Mucosa of gallbladder (tissue), 1 donor: ENCODE measurements at regions not wholly inside any gene's neighbourhood (a gene's known extent, or its start where the extent isn't known, plus 50 kb on each side); places are given as distances from the start of the nearest gene placed in this dataset.

Experiments used
- DNase-seq: peaks from one replicate; pipeline ENCODE4 v3.0.0-alpha.2; 2020; ENCODE audit warnings: low spot score
- donor health status: DM: no; HTN: no; CAD: no.

DNA sequence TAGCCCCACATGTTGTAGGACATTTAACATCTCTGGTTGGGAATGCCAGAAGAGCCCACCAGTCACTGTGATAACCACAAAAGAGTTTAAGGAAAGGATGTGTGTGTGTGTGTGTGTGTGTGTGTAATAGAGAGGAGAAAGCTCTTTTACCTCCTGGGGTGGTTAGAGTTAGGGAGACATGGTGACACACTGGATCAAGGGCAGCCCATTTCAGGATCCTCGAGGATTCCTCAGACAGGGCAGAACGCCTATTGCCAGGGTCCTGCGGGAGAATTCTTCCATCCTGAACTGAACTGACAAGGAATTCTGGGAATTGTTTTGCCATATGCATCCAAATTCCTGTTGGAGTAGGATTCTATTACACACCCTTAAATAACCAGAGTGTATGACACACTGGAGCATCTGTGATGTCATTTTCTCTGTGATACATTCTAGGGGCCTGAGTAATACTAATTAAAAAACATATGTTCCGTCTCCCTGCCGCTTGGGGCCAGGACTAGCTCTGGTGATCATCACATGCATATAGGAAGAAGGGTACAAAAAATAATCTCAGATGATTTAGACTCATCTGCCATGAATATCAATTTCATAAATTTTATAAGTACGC is 156.4 kb upstream of the MMADHC start:
- no peak for DNase-seq

DNA sequence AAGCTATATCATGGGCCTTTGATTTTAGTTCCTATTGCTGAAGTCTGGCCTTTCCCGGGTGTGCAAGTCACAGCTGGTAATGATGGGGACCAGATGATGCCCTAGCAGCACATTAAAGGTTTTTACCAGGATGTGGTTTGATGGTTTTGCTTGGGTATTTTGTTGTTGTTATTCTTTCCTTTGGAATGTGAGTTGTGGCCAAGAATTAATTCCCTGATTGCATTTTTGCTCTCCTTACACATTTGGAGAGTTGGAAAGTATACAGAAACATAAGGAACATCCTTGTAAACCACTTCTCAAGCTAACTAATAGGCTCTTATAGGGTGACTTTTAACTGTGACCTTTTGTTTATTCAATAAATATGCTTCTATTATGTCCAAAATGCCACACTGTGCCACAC is 154.1 kb upstream of the MMADHC start:
- DNase-seq: no peak

DNA sequence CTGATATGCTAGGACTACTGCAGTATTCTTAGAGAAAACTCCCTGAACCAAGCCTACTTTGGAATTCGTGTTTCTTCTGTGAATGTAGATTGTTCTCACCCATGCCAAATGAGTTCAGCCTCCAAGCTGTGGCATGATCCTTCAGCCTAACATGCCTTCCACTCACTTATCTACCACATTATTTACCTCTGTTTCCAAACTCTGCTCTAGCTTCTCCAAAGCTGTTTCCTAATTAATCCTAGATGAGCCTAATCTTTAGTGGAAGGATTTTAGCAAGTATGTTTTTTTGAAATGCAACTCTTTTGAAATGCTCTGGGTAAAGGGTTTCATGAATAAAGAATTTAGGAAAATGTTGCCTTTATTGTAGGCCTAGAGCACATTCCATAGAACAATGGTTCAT is 152.9 kb upstream of the MMADHC start:
- DNase-seq: no peak

DNA sequence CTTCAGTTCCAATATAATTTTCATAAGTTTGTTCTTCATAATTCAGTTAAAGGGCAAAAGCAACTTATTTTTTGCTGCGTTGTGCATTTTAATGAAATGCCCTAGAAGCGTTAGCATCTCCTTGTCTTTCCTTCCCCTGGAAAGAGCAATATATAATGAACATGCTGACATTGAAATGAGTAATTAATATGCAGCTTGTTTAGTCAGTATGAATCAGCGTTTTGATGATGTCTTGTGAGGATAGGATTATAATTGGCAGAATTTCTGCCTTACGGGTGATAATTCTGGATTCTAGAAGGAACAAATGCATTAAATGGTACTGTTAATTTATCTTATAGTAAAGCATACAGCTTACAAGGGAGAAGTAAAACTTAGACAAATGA is 152.3 kb upstream of the MMADHC start:
- DNase-seq: no peak

- DNase-seq: no peak
These were observed 151.8 kb upstream of the MMADHC start for GRCh38 chr2:149739171-149739882.

- DNase-seq: no peak
These were observed 151.2 kb upstream of the MMADHC start for GRCh38 chr2:149738767-149739166.

- DNase-seq: no peak
These were observed 150.3 kb upstream of the MMADHC start for GRCh38 chr2:149737896-149738295.

GRCh38 chr2:149735237-149735958 is 147.8 kb upstream of the MMADHC start:
- no peak for DNase-seq

DNA sequence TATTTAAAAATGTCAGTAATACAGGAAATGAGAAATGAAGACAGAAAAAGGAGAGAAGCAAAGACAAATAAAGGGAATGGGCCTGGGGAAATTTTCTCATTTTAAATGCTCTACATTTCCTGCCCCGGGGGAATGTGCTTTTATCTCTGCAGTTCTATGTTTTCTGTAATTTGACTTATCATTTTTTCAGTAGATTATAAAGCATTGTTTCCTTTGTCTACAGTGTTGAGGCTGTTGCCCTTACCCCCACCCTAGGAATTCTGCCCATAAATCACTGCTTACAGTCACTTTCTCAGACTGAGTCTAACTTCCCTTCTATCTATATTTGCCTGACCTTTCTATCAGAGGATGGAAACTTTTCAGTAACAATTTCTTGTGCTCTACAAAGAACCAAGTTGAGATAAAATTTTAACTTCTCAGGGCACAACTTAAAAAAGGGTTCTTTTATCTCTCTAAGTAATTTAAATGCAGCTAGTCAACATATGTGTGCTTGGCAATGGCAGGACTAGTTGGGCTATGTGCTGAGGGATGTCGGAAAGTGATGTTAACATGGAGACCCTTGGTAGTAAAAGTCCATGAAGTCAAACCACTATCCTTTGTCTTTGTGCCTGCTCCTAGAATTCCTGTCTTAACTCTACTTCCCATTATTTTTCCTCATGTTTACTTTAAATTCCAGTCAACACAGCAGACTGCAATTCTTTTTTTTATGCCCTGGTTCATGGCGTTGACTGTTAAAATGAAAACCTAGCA is 146.5 kb upstream of the MMADHC start:
- DNase-seq: no peak

GRCh38 chr2:149732730-149733290 is 145.2 kb upstream of the MMADHC start:
- no peak for DNase-seq

- DNase-seq: no peak
These were observed 144.6 kb upstream of the MMADHC start for GRCh38 chr2:149732001-149732685.

DNA sequence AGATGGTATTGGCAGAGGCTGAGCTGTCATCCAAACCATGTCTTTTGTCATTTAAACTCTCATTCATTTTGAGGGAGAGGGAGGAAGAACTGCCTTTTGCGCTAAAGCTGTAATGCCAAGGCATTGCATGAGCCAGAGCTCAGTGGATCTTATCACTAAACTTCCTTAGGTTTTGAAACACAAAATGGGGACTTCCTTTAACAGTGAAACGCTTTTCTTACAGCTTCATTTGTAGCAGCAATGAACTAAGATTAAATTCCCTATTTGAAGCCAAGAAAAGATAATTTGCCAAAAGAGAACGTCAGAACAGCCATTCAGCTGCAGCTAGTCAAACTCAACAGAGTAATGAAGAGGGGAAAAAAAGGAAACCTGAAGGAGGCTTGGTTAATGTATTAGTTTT is 143.5 kb upstream of the MMADHC start:
- DNase-seq: no peak

GRCh38 chr2:149729586-149729985 is 142.0 kb upstream of the MMADHC start:
- no peak for DNase-seq

DNA sequence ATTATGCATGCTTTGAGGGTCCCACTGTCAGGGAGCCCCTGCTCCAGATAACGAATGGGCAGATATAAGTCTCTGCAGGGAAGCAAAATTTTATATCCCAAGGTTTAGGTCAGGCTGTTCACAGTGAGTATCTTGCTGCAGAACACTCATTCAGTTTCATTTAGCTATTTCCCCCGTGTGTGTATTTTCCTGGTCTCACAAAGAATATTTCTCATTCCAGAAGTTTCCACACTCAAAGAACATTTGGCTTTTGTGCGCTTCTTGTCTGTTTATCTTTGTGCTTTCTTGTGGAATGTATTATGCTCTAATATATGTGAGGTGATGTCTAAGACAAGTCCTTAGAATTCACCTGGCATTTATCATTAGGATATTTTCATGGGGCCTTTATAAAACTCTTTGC is 140.4 kb upstream of the MMADHC start:
- DNase-seq: no peak

DNA sequence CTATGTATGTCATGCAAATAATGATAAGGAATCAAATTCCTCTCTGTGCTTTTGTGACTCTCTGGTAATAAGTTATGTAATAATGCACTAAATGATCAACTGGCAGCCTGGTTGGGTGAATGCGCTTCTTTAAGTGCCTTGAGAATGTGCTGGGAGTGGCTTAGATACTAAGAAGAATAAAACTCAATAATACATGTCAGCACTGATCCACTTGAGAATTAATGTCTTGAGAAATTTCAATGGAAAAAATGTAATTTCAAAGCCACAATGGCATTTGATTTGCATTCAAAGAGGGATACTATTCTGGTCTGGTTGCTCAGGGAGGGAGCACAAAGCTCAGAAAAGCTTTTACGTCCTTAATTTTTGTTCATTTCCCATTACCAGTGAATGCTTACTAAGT is 137.7 kb upstream of the MMADHC start:
- no peak for DNase-seq

DNA sequence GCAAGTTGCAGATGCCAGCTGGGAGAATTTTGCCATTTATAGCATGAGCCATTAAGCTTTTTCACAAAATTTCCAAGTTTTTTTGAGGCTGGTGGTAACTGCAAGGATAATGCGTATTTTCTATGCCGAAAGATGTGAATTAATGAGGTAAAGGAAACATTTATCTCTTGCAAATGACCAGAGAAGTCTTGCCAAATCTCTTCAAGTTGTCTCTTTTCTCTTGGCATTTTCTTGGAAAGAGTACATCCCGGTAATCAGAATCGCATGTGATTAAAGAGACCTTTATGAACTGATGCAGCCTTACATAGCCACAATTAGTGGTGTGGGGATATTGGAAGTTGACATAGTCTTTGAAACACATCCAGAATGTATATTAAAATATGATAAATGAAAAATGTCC is 136.5 kb upstream of the MMADHC start:
- no peak for DNase-seq

DNA sequence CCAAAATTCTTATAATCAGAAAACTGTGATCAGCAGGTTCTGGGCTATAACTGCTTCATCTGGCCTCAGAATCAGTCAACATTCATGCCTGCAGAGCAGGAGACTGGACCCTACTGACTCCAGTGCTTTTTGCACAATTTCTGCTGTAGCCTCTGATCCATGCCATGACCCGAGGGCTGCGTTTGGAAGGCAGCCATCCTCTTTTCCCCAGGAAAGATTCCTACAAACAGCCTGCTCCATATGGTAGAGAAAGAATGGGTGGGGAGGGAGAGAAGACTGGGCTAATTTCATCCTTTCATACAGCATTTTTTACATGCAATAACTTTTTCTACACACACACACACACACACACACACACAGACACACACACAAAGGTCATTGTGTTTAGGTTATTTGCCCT is 133.0 kb upstream of the MMADHC start:
- DNase-seq: no peak

- DNase-seq: no peak
These were observed 132.1 kb upstream of the MMADHC start for GRCh38 chr2:149719695-149720094.

DNA sequence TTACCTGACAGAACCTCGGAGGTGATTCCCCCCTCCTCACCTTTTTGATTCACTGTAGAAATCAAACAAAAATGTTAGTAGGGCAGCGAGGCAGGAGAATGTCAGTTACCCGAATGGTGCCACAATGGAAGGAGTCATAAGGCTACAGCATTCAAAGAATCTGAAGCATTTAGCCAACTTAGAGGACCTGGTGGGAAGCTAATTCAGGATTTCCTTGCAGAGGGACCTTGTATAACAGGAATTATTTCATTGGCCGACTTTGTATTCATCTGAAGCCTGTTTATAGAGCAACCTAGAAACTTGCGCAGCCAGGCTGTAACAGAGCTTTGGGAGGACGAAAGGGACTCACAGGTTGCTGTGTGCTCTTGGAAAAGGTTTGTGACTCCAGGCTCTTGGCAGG is 129.1 kb upstream of the MMADHC start:
- DNase-seq: no peak

DNA sequence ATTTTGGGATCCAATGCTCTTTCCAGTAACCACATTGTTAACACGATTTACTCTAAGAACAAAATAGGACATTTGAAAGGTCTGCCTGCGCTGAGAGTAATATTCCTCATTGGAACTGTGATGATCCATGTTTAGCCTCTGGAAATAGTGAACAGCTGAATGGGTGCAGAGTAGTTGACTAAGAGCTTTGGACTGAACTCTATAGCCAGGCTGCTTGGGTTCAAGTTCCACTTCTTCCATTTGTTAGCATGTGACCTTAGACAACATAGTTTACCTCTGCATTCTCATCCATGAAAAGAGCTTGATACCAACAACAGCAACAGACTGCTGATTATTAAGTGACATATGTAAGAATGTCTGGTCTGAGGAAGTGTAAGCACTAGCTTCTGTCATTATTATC is 128.3 kb upstream of the MMADHC start:
- DNase-seq: no peak

- no peak for DNase-seq
These were observed 127.5 kb upstream of the MMADHC start for GRCh38 chr2:149715005-149715592.
